Hematopoietic multipotent progenitor cell treated with erythropoietin and hydrocortisone succinate and interleukin-3 and kit ligand, for 17 days (in vitro differentiated cells): ENCODE measurements at regions not wholly inside any gene's neighbourhood (a gene's known extent, or its start where the extent isn't known, plus 50 kb on each side); places are given as distances from the start of the nearest gene placed in this dataset.

Experiments used
- DNase-seq: peaks from one replicate; pipeline ENCODE4 v3.0.0-alpha.2; 2015; ENCODE audit warnings: low spot score

DNA sequence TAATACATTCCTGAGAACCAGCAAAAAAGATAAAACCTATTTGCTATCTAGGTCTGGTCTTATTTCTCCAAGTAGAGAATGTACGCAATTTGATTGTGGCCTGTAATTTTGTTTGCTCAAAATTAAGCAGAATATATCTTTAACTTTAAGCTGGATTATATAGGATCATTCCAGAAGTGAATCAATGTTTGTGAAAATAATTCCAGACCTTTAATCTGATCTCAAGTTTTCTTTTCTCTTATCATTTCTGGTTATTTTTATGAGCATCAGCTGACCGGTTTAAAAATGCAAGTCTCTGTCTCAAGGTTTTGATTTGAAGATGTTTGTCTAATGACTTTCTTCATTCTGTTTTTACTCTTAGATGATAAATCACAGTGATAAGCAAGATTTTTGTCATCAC lies 997.9 kb upstream of the FLRT2 start:
- DNase-seq, result no peak

GRCh38 chr14:84533181-84533725 lies 996.7 kb upstream of the FLRT2 start:
- DNase-seq, result no peak

DNA sequence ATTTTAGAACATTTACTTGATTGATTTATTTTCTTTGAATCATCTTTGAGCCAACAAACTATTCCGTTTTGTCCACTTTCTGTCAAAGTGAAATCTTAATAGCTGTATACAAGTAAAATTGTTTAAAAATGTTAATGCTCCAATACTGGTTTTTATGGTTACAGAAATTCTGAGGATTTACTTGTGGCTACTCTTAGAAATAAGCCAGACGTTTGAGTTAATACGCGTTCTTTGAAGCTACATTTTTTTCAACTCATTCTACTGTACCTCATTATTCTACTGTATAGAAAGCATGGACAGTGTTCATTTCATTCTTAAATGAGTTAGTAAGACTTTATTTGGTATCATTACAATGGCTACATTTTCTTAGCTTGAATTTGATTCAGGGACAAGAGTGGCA lies 996.2 kb upstream of the FLRT2 start:
- DNase-seq, result no peak

DNA sequence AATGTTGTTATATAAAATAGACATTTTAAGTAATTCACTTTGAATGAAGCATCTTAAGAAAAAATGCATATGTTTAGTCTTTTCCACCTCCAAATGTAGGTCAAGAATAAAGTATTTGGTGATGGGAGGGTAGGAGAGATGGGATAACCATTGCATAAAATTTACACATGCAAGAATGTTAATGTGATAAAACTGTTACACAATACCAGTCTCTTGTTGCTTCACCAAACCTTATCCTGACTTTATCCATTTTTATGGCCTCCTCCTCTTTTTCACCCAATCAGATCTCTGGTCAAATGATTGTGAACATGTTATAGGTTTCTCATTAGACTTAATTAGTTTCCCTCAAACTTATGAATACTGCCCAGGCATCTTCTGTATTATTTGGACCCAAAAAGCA lies 994.5 kb upstream of the FLRT2 start:
- DNase-seq, result no peak

DNA sequence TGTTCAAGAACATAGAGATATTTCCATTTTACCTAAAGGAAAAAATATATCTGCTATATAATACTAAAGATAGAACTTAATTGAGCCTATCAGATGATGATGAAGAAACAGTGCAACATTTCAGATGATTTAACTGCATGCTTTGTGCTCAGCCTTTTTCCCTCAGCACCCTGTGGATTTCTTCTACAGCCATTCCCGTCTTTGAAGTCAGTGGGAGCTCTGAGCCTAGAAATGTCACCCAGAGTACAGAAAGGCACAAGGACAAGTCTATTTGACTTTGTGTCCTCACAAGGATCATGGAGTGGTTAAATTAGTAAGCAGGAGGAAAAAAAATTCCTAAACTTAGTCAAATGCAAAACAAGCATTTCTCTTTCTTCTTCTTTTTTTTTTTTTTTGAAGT lies 994.0 kb upstream of the FLRT2 start:
- no peak for DNase-seq

DNA sequence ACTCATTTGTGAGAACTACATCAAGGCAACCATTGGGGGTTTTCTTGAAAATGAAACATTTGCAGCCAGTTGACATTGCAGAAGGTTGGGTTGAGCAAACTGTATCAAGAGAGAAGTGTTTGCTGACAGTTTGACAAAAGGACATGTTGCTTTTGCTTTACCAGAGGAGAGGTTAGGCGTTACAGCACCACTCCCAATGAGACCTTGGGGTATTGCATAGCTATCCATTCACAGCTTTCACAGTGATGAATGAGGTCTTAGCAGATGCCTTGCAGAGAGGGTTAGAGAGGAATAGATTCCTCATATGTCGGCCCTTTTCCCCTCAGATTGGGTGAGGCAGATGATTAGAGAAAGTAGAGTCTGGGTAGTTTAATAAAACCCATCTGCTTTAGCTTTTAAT lies 988.9 kb upstream of the FLRT2 start:
- no peak for DNase-seq

DNA sequence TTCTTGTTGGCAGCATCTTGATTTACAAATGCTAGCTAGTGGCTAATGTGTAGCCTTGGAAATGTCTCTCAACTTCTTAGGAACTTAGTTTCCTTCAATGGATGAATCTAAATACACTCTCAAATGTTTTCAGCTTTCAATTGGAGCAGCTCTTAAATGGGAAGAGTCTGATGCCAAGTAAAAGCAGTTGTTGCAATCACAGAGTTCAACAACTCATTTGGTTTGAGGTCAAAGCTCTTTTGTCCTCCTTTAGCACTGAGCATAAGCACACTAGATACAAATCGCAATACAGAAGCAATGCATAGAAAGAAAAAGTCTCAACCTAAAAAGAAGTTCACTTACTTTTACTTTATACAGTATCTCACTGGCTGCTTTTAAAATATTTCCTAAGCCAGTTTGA lies 986.1 kb upstream of the FLRT2 start:
- DNase-seq, result no peak

DNA sequence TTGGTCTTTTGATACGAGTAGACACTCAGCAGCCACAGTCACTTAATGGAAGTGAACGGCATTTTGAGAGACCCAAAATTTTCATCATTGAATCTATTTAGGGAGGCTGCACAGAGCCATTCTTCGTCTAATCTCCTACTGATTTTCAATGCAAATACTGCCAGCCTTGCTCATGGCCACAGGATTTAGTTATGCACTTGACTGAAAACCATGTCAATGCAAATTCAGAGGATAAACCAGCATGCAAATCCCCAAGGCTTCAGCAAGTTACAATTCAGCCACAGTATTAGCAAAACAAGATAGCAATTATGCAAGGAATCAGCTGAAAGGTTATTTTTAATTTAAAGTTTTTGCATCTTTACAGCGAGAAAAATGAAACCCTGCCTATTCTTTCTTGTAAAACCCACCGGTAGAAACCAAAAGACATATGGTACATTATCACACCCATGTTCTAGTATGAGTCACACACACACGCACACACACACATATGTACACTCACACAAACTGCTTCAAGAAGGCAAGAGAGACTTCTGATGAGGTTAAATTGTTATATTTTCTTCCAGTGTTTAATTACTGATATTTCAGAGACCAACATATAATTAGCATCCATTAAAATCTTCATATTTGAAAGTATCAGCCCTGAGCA lies 985.3 kb upstream of the FLRT2 start:
- no peak for DNase-seq

DNA sequence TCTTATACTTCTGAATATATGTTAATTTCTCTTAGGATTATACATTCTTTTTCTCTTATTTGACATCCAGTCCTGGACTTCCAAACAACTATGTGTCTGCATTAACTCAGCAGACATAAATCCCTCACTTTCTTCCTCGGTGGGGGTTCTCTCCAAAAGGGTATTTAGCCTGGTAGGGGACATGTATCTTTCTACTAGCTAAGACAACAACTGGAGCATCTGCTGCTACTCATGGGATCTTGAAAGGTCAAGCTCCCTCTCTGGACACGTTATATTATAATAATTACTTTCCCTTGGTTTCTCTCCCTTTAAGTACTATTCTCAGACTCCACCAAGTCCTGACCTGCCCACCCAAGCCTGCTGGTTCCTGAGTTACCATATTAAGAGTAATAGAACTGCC lies 983.7 kb upstream of the FLRT2 start:
- no peak for DNase-seq

GRCh38 chr14:84554136-84554535 lies 975.8 kb upstream of the FLRT2 start:
- DNase-seq, result no peak

DNA sequence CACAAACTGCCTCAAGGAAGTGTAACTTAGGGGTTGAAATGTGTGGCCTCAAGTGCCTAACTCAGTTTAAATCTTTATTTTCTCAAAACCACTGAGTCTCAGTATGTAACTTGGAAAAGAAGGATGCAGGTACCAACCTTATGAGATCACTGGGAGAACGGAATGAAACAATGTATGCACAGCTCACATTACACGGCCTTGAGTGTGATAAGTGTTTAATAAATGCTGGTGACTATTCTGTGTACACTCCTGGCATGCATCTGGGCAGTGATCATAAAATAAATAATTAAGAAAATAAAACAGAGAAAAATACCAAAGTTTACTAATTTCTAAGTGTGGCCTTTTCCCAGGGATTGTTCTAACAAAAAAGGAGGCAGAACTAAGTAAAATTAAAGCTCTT lies 974.5 kb upstream of the FLRT2 start:
- no peak for DNase-seq

- no peak for DNase-seq
Observed at GRCh38 chr14:84566109-84566508, 963.8 kb upstream of the FLRT2 start.

GRCh38 chr14:84575681-84576080 lies 954.3 kb upstream of the FLRT2 start:
- no peak for DNase-seq

DNA sequence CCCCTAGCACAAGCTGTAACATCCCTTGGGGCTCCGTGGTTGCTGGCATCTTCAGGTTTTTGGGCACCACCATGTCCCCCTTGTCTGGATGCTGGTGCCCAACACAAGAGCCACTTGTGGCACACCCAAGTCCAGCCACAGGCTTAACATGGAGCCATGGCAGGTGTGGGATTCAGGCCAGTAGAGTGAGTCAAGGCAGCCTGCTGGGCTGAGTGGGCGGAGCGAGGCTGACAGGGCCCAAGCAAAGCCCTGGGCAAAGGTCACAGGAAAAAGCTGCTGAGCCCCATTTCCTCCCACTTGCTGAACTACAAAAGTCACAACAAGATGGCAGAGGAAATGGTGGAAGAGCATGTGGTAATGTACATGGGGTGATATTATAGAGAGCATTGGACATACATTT lies 950.7 kb upstream of the FLRT2 start:
- no peak for DNase-seq

DNA sequence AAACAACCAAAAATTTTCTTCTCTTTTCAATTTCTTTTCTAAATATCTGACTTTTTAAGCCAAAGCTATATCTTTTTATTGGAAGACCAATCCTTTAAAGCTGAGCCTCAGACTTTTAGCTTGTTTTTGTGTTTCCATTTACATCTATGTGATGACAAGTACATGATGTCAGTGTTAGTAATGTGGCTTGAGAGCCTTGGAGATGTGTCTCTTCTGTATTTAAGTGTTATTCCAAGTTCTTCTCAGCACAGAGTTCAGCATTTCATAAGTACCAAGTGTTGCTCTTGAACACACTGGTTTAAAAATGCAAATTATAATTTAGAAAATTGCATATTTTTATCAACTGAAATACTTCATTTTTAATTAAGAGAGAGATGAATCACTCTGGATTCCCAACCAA lies 948.9 kb upstream of the FLRT2 start:
- DNase-seq, result no peak

DNA sequence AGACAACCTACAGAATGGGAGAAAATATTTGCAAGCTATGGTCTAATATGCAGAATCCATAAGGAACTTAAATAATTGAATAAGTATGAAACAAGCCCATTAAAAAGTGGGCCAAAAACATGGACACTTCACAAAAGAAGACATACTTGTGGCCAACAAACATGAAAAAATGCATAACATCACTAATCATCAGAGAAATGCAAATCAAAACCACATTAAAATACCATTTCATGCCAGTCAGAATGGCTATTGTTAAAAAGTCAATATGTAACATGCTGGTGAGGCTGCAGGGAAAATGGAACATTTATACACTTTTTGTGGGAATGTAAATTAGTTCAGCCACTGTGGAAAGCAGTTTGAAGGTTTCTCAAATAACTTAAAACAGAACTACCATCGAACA lies 945.4 kb upstream of the FLRT2 start:
- no peak for DNase-seq

DNA sequence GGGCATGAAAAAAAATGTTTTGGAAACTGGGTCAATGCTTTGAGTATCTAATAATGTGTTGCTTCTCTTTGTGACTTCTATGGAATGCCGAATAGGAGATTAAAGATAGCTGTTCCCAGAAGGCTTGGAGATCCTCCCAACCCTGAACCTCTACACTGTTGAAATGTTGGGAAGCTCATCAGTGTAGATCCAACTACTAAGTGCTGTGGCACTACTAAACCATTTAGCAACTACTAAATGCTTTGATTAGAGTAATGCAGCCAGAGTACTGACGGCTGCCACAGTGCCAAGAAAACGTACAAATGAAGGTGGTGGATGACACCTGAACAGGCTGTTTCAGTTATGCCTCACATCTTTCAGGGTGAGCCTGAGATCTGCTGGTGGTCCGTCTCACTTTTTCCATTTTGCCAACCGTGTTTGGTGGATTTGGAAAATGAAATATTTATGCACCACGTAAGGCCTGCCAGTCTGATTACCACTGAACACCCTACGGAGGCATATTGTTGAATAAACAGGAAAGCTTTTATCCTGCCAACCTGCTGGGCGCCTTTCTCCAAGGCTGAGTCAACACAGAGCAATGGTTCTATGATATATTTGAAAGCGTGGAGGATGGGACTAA lies 938.0 kb upstream of the FLRT2 start:
- no peak for DNase-seq

- DNase-seq, result no peak
Observed at GRCh38 chr14:84592770-84593169, 937.2 kb upstream of the FLRT2 start.

- DNase-seq, result no peak
Observed at GRCh38 chr14:84610086-84610485, 919.9 kb upstream of the FLRT2 start.

DNA sequence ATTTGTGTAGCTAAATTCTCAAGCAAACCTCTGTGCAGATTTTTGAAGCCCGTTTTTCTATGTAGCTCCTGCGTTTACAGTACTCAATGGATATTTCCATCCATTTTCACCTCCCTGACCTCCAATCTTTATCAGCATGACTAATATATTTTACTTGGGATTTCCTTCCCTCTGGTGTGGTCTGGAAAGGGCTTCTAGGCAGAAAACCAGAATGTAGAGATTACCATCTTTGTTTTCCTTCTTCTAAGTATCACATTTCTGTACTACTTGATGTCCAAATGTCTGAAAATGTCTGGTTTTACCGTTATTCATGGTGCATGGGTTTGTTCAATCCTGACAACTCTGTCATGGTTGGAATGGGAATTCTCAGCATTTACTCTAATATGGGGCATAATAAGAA lies 907.6 kb upstream of the FLRT2 start:
- DNase-seq, result no peak

DNA sequence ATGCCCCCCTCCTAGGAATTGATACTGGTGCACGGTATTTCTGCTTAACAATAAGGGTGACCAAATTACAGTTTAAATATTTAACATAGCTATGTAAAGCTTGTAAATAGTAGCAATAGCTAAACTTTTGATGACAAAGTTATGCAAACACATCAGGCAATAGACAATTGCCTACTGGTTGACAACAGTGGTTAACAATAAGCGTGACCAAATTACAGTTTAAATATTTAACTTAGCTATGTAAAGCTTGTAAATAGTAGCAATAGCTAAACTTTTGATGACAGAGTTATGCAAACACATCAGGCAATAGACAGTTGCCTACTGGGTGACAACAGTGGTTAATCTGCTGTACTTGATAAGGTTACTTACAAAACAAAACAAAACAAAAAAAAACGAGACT lies 886.5 kb upstream of the FLRT2 start:
- DNase-seq, result no peak

- no peak for DNase-seq
Observed at GRCh38 chr14:84646786-84647500, 883.0 kb upstream of the FLRT2 start.

- no peak for DNase-seq
Observed at GRCh38 chr14:84655014-84655413, 874.9 kb upstream of the FLRT2 start.
